ENCODE measurements at regions not wholly inside any gene's neighbourhood (a gene's known extent, or its start where the extent isn't known, plus 50 kb on each side); places are given as distances from the start of the nearest gene placed in this dataset.

- H3K27ac Mint-ChIP-seq, result no peak overlapping the region
- CTCF ChIA-PET, result no interaction called here
- no peaks in the 10 kb centered on the region for H3K27me3 Mint-ChIP-seq
- no peaks in the 10 kb centered on the region for H3K9me3 Mint-ChIP-seq
- no peaks in the 10 kb centered on the region for H3K4me1 Mint-ChIP-seq
- no peak overlapping the region for H3K4me3 Mint-ChIP-seq
- H3K36me3 Mint-ChIP-seq, result no peaks in the 10 kb centered on the region
- DNase-seq, result no peak
These were observed 156.3 kb downstream of the WNT5A start for GRCh38 chr3:55330756-55331155.

GRCh38 chr3:55330355-55330754 is 156.8 kb downstream of the WNT5A start:
- no peak for DNase-seq
- H3K4me3 Mint-ChIP-seq, result no peak overlapping the region
- H3K27ac Mint-ChIP-seq, result no peak overlapping the region
- H3K27me3 Mint-ChIP-seq, result no peaks in the 10 kb centered on the region
- CTCF ChIA-PET, result no interaction called here
- no peaks in the 10 kb centered on the region for H3K9me3 Mint-ChIP-seq
- H3K36me3 Mint-ChIP-seq, result no peaks in the 10 kb centered on the region
- no peaks in the 10 kb centered on the region for H3K4me1 Mint-ChIP-seq

GRCh38 chr3:55329849-55330248 is 157.3 kb downstream of the WNT5A start:
- no peaks in the 10 kb centered on the region for H3K4me1 Mint-ChIP-seq
- no peak for DNase-seq
- no peak overlapping the region for H3K27ac Mint-ChIP-seq
- H3K36me3 Mint-ChIP-seq, result no peaks in the 10 kb centered on the region
- no peak overlapping the region for H3K4me3 Mint-ChIP-seq
- H3K27me3 Mint-ChIP-seq, result no peaks in the 10 kb centered on the region
- no peaks in the 10 kb centered on the region for H3K9me3 Mint-ChIP-seq
- CTCF ChIA-PET, result no interaction called here

GRCh38 chr3:55327131-55327920 is 159.8 kb downstream of the WNT5A start:
- H3K9me3 Mint-ChIP-seq, result no peaks in the 10 kb centered on the region
- CTCF ChIA-PET, result no interaction called here
- H3K27me3 Mint-ChIP-seq, result no peaks in the 10 kb centered on the region
- H3K4me1 Mint-ChIP-seq, result no peaks in the 10 kb centered on the region
- H3K27ac Mint-ChIP-seq, result no peak overlapping the region
- H3K36me3 Mint-ChIP-seq, result no peaks in the 10 kb centered on the region
- no peak for DNase-seq
- H3K4me3 Mint-ChIP-seq, result no peak overlapping the region

- H3K27ac Mint-ChIP-seq, result no peak overlapping the region
- no peak overlapping the region for H3K4me3 Mint-ChIP-seq
- no peaks in the 10 kb centered on the region for H3K27me3 Mint-ChIP-seq
- H3K9me3 Mint-ChIP-seq, result peaks cover 2% of the 10 kb centered on the region
- H3K4me1 Mint-ChIP-seq, result no peaks in the 10 kb centered on the region
- no peaks in the 10 kb centered on the region for H3K36me3 Mint-ChIP-seq
- CTCF ChIA-PET, result no interaction called here
- no peak for DNase-seq
These were observed 164.5 kb downstream of the WNT5A start for GRCh38 chr3:55322638-55323037.

GRCh38 chr3:55320928-55321327 is 166.2 kb downstream of the WNT5A start:
- CTCF ChIA-PET, result no interaction called here
- H3K27ac Mint-ChIP-seq, result no peak overlapping the region
- no peak for DNase-seq
- no peaks in the 10 kb centered on the region for H3K36me3 Mint-ChIP-seq
- H3K9me3 Mint-ChIP-seq, result peaks cover 2% of the 10 kb centered on the region
- H3K4me1 Mint-ChIP-seq, result no peaks in the 10 kb centered on the region
- H3K27me3 Mint-ChIP-seq, result no peaks in the 10 kb centered on the region
- no peak overlapping the region for H3K4me3 Mint-ChIP-seq

- Mint-ChIP-seq H3K36me3 (no peaks in the 10 kb centered on the region), H3K27ac (no peak overlapping the region), H3K4me3 (no peak overlapping the region), H3K27me3 (no peaks in the 10 kb centered on the region), H3K9me3 (no peaks in the 10 kb centered on the region), H3K4me1 (no peaks in the 10 kb centered on the region)
- DNase-seq, result no peak
- CTCF ChIA-PET, result no interaction called here
These were observed 171.7 kb downstream of the WNT5A start for GRCh38 chr3:55315396-55315795.

- H3K4me3 Mint-ChIP-seq, result no peak overlapping the region
- no peaks in the 10 kb centered on the region for H3K9me3 Mint-ChIP-seq
- H3K27ac Mint-ChIP-seq, result no peak overlapping the region
- CTCF ChIA-PET, result no interaction called here
- H3K4me1 Mint-ChIP-seq, result no peaks in the 10 kb centered on the region
- H3K36me3 Mint-ChIP-seq, result no peaks in the 10 kb centered on the region
- DNase-seq, result no peak
- H3K27me3 Mint-ChIP-seq, result no peaks in the 10 kb centered on the region
These were observed 173.4 kb downstream of the WNT5A start for GRCh38 chr3:55313666-55314065.

GRCh38 chr3:55309336-55309735 is 177.8 kb downstream of the WNT5A start:
- H3K9me3 Mint-ChIP-seq, result no peaks in the 10 kb centered on the region
- H3K27me3 Mint-ChIP-seq, result no peaks in the 10 kb centered on the region
- CTCF ChIA-PET, result no interaction called here
- no peaks in the 10 kb centered on the region for H3K4me1 Mint-ChIP-seq
- no peak overlapping the region for H3K4me3 Mint-ChIP-seq
- DNase-seq, result no peak
- no peak overlapping the region for H3K27ac Mint-ChIP-seq
- H3K36me3 Mint-ChIP-seq, result no peaks in the 10 kb centered on the region

- no peaks in the 10 kb centered on the region for H3K27me3 Mint-ChIP-seq
- no peak for DNase-seq
- H3K9me3 Mint-ChIP-seq, result no peaks in the 10 kb centered on the region
- no peaks in the 10 kb centered on the region for H3K4me1 Mint-ChIP-seq
- CTCF ChIA-PET, result no interaction called here
- no peak overlapping the region for H3K27ac Mint-ChIP-seq
- no peak overlapping the region for H3K4me3 Mint-ChIP-seq
- H3K36me3 Mint-ChIP-seq, result no peaks in the 10 kb centered on the region
These were observed 179.5 kb downstream of the WNT5A start for GRCh38 chr3:55307622-55308021.

- Mint-ChIP-seq H3K4me1 (no peaks in the 10 kb centered on the region), H3K36me3 (no peaks in the 10 kb centered on the region), H3K4me3 (no peak overlapping the region), H3K27me3 (no peaks in the 10 kb centered on the region), H3K27ac (no peak overlapping the region), H3K9me3 (no peaks in the 10 kb centered on the region)
- CTCF ChIA-PET, result no interaction called here
- no peak for DNase-seq
These were observed 181.2 kb downstream of the WNT5A start for GRCh38 chr3:55305696-55306485.

- no peak overlapping the region for H3K4me3 Mint-ChIP-seq
- no peaks in the 10 kb centered on the region for H3K4me1 Mint-ChIP-seq
- DNase-seq, result no peak
- CTCF ChIA-PET, result no interaction called here
- H3K27me3 Mint-ChIP-seq, result no peaks in the 10 kb centered on the region
- H3K27ac Mint-ChIP-seq, result no peak overlapping the region
- H3K36me3 Mint-ChIP-seq, result no peaks in the 10 kb centered on the region
- H3K9me3 Mint-ChIP-seq, result peaks cover 4% of the 10 kb centered on the region
These were observed 186.4 kb downstream of the WNT5A start for GRCh38 chr3:55300701-55301100.

GRCh38 chr3:55297706-55298105 is 189.4 kb downstream of the WNT5A start:
- DNase-seq, result no peak
- Mint-ChIP-seq H3K27ac (no peak overlapping the region), H3K4me3 (no peak overlapping the region), H3K27me3 (no peaks in the 10 kb centered on the region), H3K36me3 (no peaks in the 10 kb centered on the region), H3K9me3 (peaks cover 6% of the 10 kb centered on the region), H3K4me1 (no peaks in the 10 kb centered on the region)
- CTCF ChIA-PET, result no interaction called here

GRCh38 chr3:55297245-55297644 is 189.9 kb downstream of the WNT5A start:
- no peak overlapping the region for H3K27ac Mint-ChIP-seq
- DNase-seq, result no peak
- H3K4me3 Mint-ChIP-seq, result no peak overlapping the region
- CTCF ChIA-PET, result no interaction called here
- no peaks in the 10 kb centered on the region for H3K36me3 Mint-ChIP-seq
- H3K4me1 Mint-ChIP-seq, result no peaks in the 10 kb centered on the region
- peaks cover 6% of the 10 kb centered on the region for H3K9me3 Mint-ChIP-seq
- no peaks in the 10 kb centered on the region for H3K27me3 Mint-ChIP-seq

- CTCF ChIA-PET, result no interaction called here
- Mint-ChIP-seq H3K4me3 (no peak overlapping the region), H3K36me3 (no peaks in the 10 kb centered on the region), H3K27ac (no peak overlapping the region), H3K9me3 (peaks cover 6% of the 10 kb centered on the region), H3K27me3 (no peaks in the 10 kb centered on the region), H3K4me1 (no peaks in the 10 kb centered on the region)
- no peak for DNase-seq
These were observed 190.3 kb downstream of the WNT5A start for GRCh38 chr3:55296791-55297190.
